NCI-H526 treated with DMSO at 0.1 percent for 48 hours (cell line): ENCODE measurements at regions not wholly inside any gene's neighbourhood (a gene's known extent, or its start where the extent isn't known, plus 50 kb on each side); places are given as distances from the start of the nearest gene placed in this dataset.
A peak's percentile ranks its signal among the peaks of the same experiment; 100 is the strongest.

Experiments
- DNase-seq: peaks from one replicate; lab custom pipeline; 2025; lab: John Stamatoyannopoulos, UW

GRCh38 chr14:96980835-96981234 lies 183.7 kb downstream of the VRK1 start:
- DNase-seq = no peak

GRCh38 chr14:96986256-96987085 lies 189.3 kb downstream of the VRK1 start:
- peak; percentile 90 for DNase-seq

GRCh38 chr14:96987086-96987474 lies 189.9 kb downstream of the VRK1 start:
- no peak for DNase-seq

- DNase-seq = no peak
Measured at GRCh38 chr14:96987771-96988170, 190.6 kb downstream of the VRK1 start.

GRCh38 chr14:96989306-96989705 lies 192.1 kb downstream of the VRK1 start:
- peak; percentile 46 for DNase-seq

- DNase-seq = no peak
Measured at GRCh38 chr14:96991226-96991625, 194.0 kb downstream of the VRK1 start.

- DNase-seq = no peak
Measured at GRCh38 chr14:96994999-96995398, 197.8 kb downstream of the VRK1 start.

- no peak for DNase-seq
Measured at GRCh38 chr14:96997269-96997668, 200.1 kb downstream of the VRK1 start.

- no peak for DNase-seq
Measured at GRCh38 chr14:96997996-96998395, 200.8 kb downstream of the VRK1 start.

GRCh38 chr14:96999654-97000155 lies 202.5 kb downstream of the VRK1 start:
- DNase-seq = no peak

- no peak for DNase-seq
Measured at GRCh38 chr14:97002454-97002853, 205.3 kb downstream of the VRK1 start.

- no peak for DNase-seq
Measured at GRCh38 chr14:97005934-97006333, 208.8 kb downstream of the VRK1 start.

- DNase-seq = no peak
Measured at GRCh38 chr14:97010491-97011160, 213.4 kb downstream of the VRK1 start.

GRCh38 chr14:97013878-97014277 lies 216.7 kb downstream of the VRK1 start:
- DNase-seq = no peak

GRCh38 chr14:97021001-97021400 lies 223.8 kb downstream of the VRK1 start:
- no peak for DNase-seq

GRCh38 chr14:97021571-97022168 lies 224.5 kb downstream of the VRK1 start:
- peak; percentile 27 for DNase-seq

GRCh38 chr14:97022741-97023140 lies 225.6 kb downstream of the VRK1 start:
- DNase-seq = no peak

GRCh38 chr14:97023871-97024270 lies 226.7 kb downstream of the VRK1 start:
- no peak for DNase-seq

GRCh38 chr14:97024300-97024699 lies 227.1 kb downstream of the VRK1 start:
- no peak for DNase-seq

- DNase-seq = peak; percentile 97
Measured at GRCh38 chr14:97025722-97026121, 228.5 kb downstream of the VRK1 start.

- peak; percentile 9 for DNase-seq
Measured at GRCh38 chr14:97027256-97027999, 230.2 kb downstream of the VRK1 start.

- no peak for DNase-seq
Measured at GRCh38 chr14:97028382-97028781, 231.2 kb downstream of the VRK1 start.
